Activated CD8-positive, alpha-beta memory T cell treated with anti-CD3 and anti-CD28 coated beads, Interleukin-2, amount 50 U/mL, for 24 hours (primary cell): ENCODE measurements at regions not wholly inside any gene's neighbourhood (a gene's known extent, or its start where the extent isn't known, plus 50 kb on each side); places are given as distances from the start of the nearest gene placed in this dataset.
"Not testable (repeated sequence)": the region's sequence is repeated elsewhere in the genome, so short reads cannot be mapped to it uniquely, and the experiment has no call there.

Experiments used
- DNase-seq: peaks from one replicate; pipeline ENCODE4 v3.0.0-alpha.2; 2020; ENCODE audit errors: extremely low read depth

DNA sequence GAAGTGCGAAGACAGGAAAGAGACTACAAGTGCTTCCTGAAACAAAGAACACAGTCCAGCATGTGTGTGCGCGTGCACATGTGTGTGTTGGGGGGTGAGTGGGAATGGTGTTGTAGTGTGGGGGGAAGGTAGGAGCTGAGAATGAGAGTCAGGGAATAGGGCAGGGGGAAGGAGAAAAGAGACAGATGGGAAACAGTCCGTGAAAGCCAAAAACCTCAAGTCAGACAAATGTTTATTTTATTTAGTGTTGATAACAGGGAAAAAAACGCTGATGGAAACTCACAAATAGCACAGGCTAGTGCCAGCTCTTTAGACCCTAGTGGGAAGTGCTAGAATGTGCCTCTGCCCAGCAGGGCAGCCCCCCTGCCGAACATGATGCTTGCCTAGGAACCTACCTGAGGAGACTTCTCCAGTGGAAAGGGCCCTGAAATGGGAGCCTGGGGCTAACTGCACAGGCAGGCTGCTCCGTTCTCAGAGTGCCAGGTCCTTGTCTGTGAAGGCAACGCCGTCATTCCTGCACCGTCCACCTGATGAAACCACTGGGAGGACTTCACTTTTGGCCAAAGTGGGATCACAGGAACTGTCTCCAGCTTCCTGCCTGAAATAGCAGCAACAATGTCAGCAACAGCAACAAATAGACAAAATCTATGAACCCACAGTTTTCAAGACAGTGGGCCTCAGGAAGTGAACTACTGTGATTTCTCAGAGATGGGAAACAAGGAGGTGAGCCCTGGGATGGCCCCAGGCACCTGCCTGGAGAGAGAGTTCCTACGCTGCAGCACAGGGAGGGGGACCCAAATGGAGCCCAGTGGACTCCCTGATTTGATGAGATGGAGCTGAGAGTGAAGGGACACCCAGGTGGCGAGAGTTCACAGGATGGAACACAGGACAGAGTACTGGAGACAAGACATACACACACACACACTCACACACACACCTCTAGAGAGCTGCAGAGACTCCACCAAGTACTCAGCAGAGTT is 379.7 kb downstream of the RPS24 start:
- DNase-seq = no peak

DNA sequence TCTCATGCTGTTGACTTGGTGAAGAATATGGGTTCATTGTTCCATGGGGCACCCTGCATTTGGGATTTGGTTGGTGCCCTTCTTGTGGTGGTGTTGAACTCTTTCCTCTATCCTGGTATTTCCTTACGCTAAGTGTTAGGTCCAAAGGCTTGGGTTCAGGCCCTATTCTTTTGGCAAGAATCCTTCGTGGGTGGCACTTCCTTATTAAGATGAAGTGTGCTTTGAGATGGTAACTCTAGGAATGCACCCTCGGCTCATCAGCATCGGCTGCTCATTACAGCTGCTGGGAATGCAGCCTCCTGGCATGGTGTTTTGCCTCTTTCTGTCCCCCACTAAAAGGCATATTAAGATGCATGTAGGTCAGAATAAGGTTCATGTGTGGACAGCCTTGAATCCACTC is 380.7 kb downstream of the RPS24 start:
- no peak for DNase-seq

DNA sequence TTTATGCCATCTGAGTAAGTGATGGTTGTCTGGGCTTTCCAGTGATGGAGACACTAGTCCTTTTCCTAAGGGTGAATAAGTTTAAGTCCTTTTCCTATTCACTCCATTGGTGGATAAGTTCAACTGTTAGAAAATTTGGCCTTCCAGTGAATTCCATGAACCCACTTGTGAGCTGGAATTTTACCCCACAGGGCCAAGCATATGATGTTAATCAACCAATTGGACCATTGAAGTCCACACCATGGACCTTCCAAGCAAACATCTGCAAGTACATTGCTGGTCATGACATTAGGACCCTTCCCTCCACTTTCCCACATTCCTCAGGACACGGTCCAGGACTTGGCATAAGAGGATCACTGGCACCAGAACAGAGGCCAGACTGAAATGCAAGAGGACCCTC is 381.4 kb downstream of the RPS24 start:
- DNase-seq = no peak

DNA sequence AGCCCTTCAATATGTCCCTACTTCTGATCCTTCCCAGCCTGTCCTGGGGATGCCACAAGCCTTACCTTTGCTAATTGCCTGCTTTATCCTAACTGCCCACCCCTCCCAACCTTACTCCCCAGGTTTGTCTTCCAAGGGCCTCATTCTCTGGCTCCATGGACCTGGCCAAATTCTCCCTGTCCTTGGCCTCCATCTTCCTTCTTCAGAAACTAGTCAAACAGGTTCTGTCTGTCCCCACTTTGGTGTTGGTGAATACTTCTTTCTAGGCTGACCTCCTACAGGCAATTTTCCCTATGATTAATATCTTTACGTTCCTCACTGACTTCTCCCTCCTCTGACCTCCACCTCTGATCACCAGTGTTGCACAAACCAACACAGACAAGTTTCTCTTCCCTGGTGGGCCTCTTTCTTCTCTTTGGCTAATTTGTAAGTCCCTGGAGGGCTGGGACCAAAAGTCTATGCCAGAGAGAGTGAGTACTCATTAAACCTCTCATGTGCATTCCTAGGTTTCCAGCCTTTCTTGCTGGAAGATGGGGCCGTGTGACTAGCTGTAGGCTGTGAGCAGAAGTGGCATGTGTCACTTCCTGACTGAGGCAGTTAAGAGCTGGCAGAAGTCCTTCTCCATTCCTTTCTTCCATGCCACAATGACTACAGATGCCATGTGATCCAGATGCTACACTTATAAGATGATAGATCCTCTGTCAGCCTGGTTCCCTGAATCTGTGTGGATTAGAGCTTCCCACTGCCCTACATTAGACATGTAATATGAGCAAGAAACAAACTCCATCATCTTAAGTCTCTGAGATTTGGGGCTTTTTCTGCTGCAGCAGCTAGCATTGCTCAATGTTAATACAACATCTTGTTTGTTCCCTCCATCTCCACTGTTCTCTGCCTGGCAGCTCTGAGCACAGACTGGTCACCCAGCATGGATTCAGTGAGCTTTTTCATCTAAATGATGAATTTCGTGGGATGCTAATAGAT is 382.7 kb downstream of the RPS24 start:
- no peak for DNase-seq

- DNase-seq = no peak
Measured at GRCh38 chr10:78417425-78418370, 384.0 kb downstream of the RPS24 start.

- no peak for DNase-seq
Measured at GRCh38 chr10:78419481-78420265, 386.0 kb downstream of the RPS24 start.

DNA sequence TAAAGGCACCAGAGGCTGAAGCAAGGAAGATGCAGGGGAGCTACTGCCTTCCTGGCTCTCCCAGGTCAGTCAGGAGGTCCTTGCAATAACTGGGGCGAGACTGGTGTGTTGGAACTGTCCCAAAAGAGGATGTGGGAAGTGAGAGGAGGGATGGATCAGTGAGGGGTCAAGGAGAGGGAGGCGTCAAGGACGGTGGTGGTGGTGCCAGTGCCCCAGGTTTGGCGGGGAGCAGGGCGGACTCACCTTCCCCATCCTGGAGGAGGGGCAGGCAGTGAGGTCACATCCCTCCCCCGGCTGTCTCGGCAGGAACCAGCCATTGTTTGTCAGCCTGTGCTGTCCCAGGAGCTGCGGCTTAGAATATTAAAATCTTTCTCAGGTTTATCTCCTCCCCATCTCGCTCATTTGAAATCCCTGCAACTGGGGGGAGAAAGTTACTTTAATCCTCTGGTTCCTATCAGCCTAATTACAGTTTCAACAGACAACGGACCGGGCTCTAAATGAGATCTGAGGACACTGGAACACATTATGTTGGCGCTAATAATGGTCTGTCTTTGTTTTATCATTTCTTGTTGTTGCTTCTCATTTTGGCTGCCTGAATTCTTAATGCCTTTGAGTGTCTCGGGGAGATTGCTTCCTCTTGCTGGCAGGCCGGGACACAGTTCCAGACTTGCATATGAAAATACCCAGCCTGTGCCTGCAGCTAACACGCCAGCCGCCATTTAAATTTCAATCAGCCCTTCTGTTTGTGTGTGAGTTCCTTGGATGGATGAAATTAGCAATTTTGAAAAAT is 387.5 kb downstream of the RPS24 start:
- DNase-seq = no peak

DNA sequence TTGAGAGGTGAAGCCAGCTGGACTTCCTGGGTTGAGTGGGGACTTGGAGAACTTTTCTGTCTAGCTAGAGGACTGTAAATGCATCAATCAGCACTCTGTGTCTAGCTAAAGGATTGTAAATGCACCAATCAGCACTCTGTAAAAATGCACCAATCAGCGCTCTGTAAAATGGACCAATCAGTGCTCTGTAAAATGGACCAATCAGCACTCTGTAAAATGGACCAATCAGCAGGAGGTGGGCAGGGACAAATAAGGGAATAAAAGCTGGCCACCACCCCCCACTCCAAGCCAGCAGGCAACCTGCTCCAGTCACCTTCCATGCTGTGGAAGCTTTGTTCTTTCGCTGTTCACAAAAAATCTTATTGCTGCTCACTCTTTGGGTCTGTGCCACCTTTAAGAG is 390.4 kb downstream of the RPS24 start:
- not testable (repeated sequence) for DNase-seq

- DNase-seq = no peak
Measured at GRCh38 chr10:78424723-78425122, 391.1 kb downstream of the RPS24 start.

DNA sequence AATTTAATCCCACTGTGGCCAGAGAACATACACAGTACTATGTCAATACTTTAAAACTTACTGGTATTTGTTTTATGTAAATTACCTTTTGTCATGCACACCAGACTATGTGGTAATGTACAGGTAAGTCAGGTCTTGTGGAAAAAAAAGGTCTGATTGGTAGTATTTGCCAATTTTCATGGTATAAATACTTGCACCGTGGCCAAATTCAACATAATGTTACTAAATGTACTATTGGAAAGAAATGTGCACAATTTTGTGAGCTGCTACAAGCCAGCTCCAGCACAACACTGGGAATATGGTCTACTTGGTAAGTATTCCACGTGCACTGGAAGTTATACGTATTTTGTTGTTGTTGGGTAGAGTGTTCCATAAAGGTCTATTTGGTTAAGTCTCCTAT is 392.5 kb downstream of the RPS24 start:
- DNase-seq = no peak

DNA sequence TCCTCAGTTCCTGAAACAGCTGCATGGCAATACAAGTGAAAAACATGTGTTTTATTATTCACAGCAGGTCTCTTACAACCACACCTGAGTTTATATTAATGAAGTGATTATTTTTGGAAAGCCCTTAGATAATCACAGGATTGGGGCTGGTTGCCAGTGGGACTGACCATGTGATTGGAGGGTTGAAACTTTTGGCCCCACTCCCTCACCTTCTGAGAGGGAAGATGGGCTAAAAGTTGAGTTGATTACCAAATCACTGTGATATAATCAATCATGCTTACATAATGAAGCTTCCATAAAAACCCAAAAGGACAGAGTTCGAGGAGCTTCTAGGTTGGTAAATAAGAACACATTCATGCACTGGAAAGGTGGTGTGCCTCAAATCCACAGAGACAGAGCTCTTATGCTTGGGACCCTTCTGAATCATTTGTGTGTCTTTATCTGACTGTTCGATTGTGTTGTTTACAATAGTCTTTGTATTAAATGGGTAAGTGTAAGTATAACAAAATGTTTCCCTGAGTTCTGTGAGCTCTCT is 393.9 kb downstream of the RPS24 start:
- DNase-seq = no peak

GRCh38 chr10:78428579-78428978 is 394.9 kb downstream of the RPS24 start:
- DNase-seq = no peak

DNA sequence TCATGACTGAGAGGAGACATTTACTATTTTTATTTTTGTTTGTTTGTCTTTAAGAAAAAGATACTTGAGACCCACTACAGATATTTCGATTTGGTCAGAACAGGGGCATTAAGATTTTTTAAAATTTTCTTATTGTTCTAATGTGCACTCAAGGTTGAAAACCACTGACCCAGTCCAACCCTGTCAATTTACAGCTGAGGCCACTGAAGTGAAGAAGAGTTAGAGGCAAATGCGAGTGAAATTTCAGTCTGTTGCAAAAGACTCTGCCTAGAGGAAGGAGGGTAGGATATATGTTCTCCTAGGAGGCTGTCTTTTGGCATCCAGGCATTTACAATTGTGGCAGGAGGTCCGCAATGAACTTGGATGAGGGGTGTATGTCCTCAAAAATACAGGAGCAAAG is 396.3 kb downstream of the RPS24 start:
- no peak for DNase-seq

GRCh38 chr10:78432583-78432982 is 398.9 kb downstream of the RPS24 start:
- no peak for DNase-seq

DNA sequence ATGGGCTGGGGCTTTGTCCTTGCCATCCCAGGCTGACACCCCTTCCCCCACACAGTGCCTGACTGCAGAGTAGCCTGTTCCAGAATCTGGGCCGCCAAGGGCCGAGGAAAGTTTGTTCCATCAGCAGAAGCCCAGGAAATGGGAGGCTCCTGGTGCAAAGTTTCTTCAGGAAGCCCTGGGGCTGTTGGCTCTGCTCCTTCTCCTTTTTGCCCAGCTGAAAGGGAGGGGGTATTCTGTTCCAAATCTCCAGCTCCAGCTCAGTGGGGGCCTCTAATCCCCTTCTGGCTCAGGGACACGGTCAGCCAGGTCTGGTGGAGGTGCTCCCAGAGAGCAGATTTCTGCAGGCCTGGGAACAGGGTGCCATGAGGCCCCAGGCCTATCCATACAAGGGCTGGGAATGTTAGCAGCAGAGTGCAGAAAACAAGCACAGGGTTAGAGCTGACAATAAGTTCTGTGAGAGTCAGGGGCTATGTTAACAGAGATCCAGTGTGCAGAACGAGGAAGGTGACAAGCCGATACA is 399.5 kb downstream of the RPS24 start:
- DNase-seq = no peak

GRCh38 chr10:78433766-78434535 is 400.3 kb downstream of the RPS24 start:
- DNase-seq = no peak

GRCh38 chr10:78434886-78435285 is 401.2 kb downstream of the RPS24 start:
- no peak for DNase-seq

DNA sequence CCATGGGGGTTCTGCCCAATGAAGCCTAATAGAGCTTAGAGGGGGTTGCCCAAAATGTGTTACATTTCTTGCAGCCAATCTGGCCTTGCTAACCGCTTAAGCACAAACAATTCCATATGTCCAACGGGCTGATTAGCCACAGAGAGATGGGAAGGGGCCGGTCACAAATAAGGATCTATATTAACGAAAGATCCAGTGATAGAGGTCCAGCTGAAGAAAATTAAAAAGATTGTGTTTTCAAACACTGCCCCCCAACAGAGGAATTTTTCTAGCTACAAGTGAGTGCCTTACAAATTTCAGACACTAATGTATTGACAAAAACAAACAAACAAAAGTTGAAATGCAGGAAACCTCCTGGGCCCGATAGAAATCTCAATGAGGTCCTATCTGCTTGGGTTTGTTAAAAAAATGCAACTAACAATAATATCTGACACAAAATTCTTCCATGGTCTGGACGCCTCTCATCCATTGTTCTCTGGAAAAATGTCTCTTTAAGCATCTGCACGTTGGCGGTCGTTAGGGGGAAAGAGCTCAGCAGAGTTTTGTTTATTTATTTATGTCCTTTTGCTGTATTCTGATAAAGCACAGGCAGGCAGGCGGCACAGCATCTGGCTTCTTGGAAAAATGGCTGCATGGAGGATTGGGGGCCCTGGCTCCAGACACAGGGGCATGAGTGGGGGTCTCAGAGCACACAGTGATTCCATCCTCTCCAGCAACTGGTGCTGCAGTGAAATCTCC is 402.0 kb downstream of the RPS24 start:
- no peak for DNase-seq
